GM23248 (cell line): ENCODE measurements at regions not wholly inside any gene's neighbourhood (a gene's known extent, or its start where the extent isn't known, plus 50 kb on each side); places are given as distances from the start of the nearest gene placed in this dataset.
A peak's percentile ranks its signal among the peaks of the same experiment; 100 is the strongest.

Experiments
- DNase-seq: peaks from one replicate; pipeline ENCODE4 v3.0.0-alpha.2; 2015
- H2AFZ ChIP-seq: fragments of 200-600 bp; sonication (generic); 2 replicates; pipeline ENCODE4 v1.6.1; 2016; ENCODE audit warnings: antibody characterized with exemption
- H3F3A ChIP-seq: fragments of 200-600 bp; sonication (generic); 2 replicates; pipeline ENCODE4 v1.6.1; 2016; ENCODE audit warnings: mild to moderate bottlenecking, antibody characterized with exemption, mixed run types; ENCODE audit not compliant: insufficient read depth
- H3K27ac ChIP-seq: fragments of 200-600 bp; sonication (generic); 2 replicates; pipeline ENCODE4 v1.5.1; 2016; ENCODE audit warnings: mild to moderate bottlenecking
- H3K27me3 ChIP-seq: fragments of 200-600 bp; sonication (generic); replicated peaks from 2 replicates; pipeline ENCODE4 v1.6.1; 2016; ENCODE audit warnings: mild to moderate bottlenecking; ENCODE audit not compliant: insufficient read depth
- H3K36me3 ChIP-seq: fragments of 200-600 bp; sonication (generic); 2 replicates; pipeline ENCODE4 v1.6.1; 2016; ENCODE audit warnings: low read depth, mild to moderate bottlenecking
- H3K4me1 ChIP-seq: fragments of 200-600 bp; sonication (generic); 2 replicates; pipeline ENCODE4 v1.6.1; 2016; ENCODE audit warnings: mild to moderate bottlenecking; ENCODE audit not compliant: insufficient read depth
- H3K4me2 ChIP-seq: fragments of 200-600 bp; sonication (generic); one replicate; pipeline ENCODE4 v1.6.1; 2016; ENCODE audit warnings: mild to moderate bottlenecking; ENCODE audit not compliant: unreplicated experiment
- H3K4me3 ChIP-seq: fragments of 200-600 bp; sonication (generic); 2 replicates; pipeline ENCODE4 v1.5.1; 2016; ENCODE audit warnings: mild to moderate bottlenecking
- H3K79me2 ChIP-seq: fragments of 200-600 bp; sonication (generic); 2 replicates; pipeline ENCODE4 v1.6.1; 2016; ENCODE audit warnings: mild to moderate bottlenecking; ENCODE audit not compliant: insufficient read depth
- H3K9ac ChIP-seq: fragments of 200-600 bp; sonication (generic); 2 replicates; pipeline ENCODE4 v1.6.1; 2016; ENCODE audit warnings: mild to moderate bottlenecking
- H3K9me2 ChIP-seq: fragments of 200-600 bp; sonication (generic); 2 replicates; pipeline ENCODE4 v1.6.1; 2016; ENCODE audit warnings: mixed run types, mild to moderate bottlenecking, moderate library complexity; ENCODE audit not compliant: insufficient read depth
- H3K9me3 ChIP-seq: fragments of 200-600 bp; sonication (generic); one replicate; pipeline ENCODE4 v1.6.1; 2017; ENCODE audit warnings: low read depth
- H4K20me1 ChIP-seq: fragments of 200-600 bp; sonication (generic); 2 replicates; pipeline ENCODE4 v1.6.0; 2016; ENCODE audit not compliant: insufficient read depth
- EZH2 ChIP-seq: fragments of 200-600 bp; sonication (generic); IDR thresholded peaks from 2 replicates; pipeline ENCODE4 v1.6.1; 2018; ENCODE audit warnings: antibody characterized with exemption, mild to moderate bottlenecking; ENCODE audit not compliant: insufficient read depth, poor library complexity, severe bottlenecking
- EZH2phosphoT487 ChIP-seq: fragments of 200-600 bp; sonication (generic); IDR thresholded peaks from 2 replicates; pipeline ENCODE4 v1.6.1; 2018; ENCODE audit warnings: antibody characterized with exemption, moderate library complexity, mild to moderate bottlenecking, low read depth; ENCODE audit not compliant: insufficient read depth
- WGBS, 2 experiments: methylation state at CpG; one replicate each; pipeline ENCODE4 v1.1.6; 2015 to 2017; ENCODE audit warnings: low lambda C conversion rate in 2 of 2, low coverage in 1 of 2; ENCODE audit errors: missing lambda C conversion rate in 2 of 2; 5-methylcytosine and 5-hydroxymethylcytosine counted together
- in situ Hi-C: fragments of 300-500 bp; cut with MboI; formaldehyde crosslinking; loops from 2 replicates; pipeline ENCODE4 v1.15.0; 2020

GRCh38 chr18:67250776-67251424 is 265.6 kb downstream of the DSEL start:
- in situ Hi-C loops = no loop called here
- Histone ChIP-seq H3K4me3 (no peak overlapping the region), H3K9ac (no peak overlapping the region), H2AFZ (no peak overlapping the region), H3K9me2 (no peaks in the 10 kb centered on the region), H3K4me2 (no peak overlapping the region), H4K20me1 (no peaks in the 10 kb centered on the region), H3K79me2 (no peaks in the 10 kb centered on the region), H3F3A (no peaks in the 10 kb centered on the region), H3K36me3 (no peaks in the 10 kb centered on the region), H3K4me1 (no peaks in the 10 kb centered on the region), H3K27me3 (no peaks in the 10 kb centered on the region), H3K9me3 (no peaks in the 10 kb centered on the region), H3K27ac (no peak overlapping the region)
- 91% methylated on average over 9 of the region's 9 CpGs for WGBS, 2 experiments
- TF ChIP-seq EZH2 (no peak), EZH2phosphoT487 (no peak)
- no peak for DNase-seq

GRCh38 chr18:67243799-67244587 is 272.5 kb downstream of the DSEL start:
- H3K36me3 ChIP-seq = no peaks in the 10 kb centered on the region

GRCh38 chr18:67242001-67242400 is 274.5 kb downstream of the DSEL start:
- Histone ChIP-seq H3K9me2 (no peaks in the 10 kb centered on the region), H3F3A (no peaks in the 10 kb centered on the region; the same call in 1 of the 2 replicates), H3K79me2 (no peaks in the 10 kb centered on the region), H3K4me3 (no peak overlapping the region), H3K9me3 (no peaks in the 10 kb centered on the region), H3K4me1 (peaks cover 4% of the 10 kb centered on the region; the same call in 1 of the 2 replicates), H4K20me1 (no peaks in the 10 kb centered on the region), H3K27ac (no peak overlapping the region), H3K36me3 (no peaks in the 10 kb centered on the region), H3K27me3 (no peaks in the 10 kb centered on the region), H3K9ac (no peak overlapping the region), H3K4me2 (no peak overlapping the region), H2AFZ (no peak overlapping the region)
- 85 to 92% methylated on average over 3 of the region's 3 CpGs for WGBS, 2 experiments
- DNase-seq = no peak
- no peak for TF ChIP-seq EZH2phosphoT487
- TF ChIP-seq EZH2 = no peak
- in situ Hi-C loops = loop anchor here (25.0 kb wide), 1 partner anchor 620 kb away; no protein-coding TSS in a partner anchor

More at GRCh38 chr18:67243799-67244587, 272.5 kb downstream of the DSEL start:
- Histone ChIP-seq H3K27me3 (no peaks in the 10 kb centered on the region), H3K9me3 (no peaks in the 10 kb centered on the region), H3K9me2 (no peaks in the 10 kb centered on the region), H3F3A (no peaks in the 10 kb centered on the region; the same call in 1 of the 2 replicates), H3K4me2 (peak overlapping the region; percentile 82), H3K27ac (peak overlapping the region; percentile 37), H3K4me1 (peaks cover 4% of the 10 kb centered on the region; the same call in 1 of the 2 replicates), H3K9ac (peak overlapping the region; percentile 53), H2AFZ (peak overlapping the region; percentile 88), H3K79me2 (no peaks in the 10 kb centered on the region), H4K20me1 (no peaks in the 10 kb centered on the region), H3K4me3 (peak overlapping the region; percentile 64)
- in situ Hi-C loops = loop anchor here (25.0 kb wide), 1 partner anchor 618 kb away; no protein-coding TSS in a partner anchor
- TF ChIP-seq EZH2phosphoT487 (no peak), EZH2 (no peak)
- 2 to 6% methylated on average over 3 of the region's 3 CpGs for WGBS, 2 experiments
- DNase-seq = peak; percentile 38

GRCh38 chr18:67241299-67241698 is 275.2 kb downstream of the DSEL start:
- Histone ChIP-seq H3K36me3 (no peaks in the 10 kb centered on the region), H4K20me1 (no peaks in the 10 kb centered on the region), H3K27ac (no peak overlapping the region), H3F3A (no peaks in the 10 kb centered on the region; the same call in 1 of the 2 replicates), H2AFZ (no peak overlapping the region), H3K9me3 (no peaks in the 10 kb centered on the region), H3K27me3 (no peaks in the 10 kb centered on the region), H3K9me2 (no peaks in the 10 kb centered on the region), H3K4me3 (no peak overlapping the region), H3K79me2 (no peaks in the 10 kb centered on the region), H3K4me1 (peaks cover 4% of the 10 kb centered on the region; the same call in 1 of the 2 replicates), H3K9ac (no peak overlapping the region), H3K4me2 (no peak overlapping the region)
- 97 to 100% methylated on average over 1 of the region's 1 CpG for WGBS, 2 experiments
- DNase-seq = no peak
- in situ Hi-C loops = loop anchor here (25.0 kb wide), 1 partner anchor 621 kb away; no protein-coding TSS in a partner anchor
- no peak for TF ChIP-seq EZH2
- TF ChIP-seq EZH2phosphoT487 = no peak
